ENCODE measurements at regions not wholly inside any gene's neighbourhood (a gene's known extent, or its start where the extent isn't known, plus 50 kb on each side); places are given as distances from the start of the nearest gene placed in this dataset.

DNA sequence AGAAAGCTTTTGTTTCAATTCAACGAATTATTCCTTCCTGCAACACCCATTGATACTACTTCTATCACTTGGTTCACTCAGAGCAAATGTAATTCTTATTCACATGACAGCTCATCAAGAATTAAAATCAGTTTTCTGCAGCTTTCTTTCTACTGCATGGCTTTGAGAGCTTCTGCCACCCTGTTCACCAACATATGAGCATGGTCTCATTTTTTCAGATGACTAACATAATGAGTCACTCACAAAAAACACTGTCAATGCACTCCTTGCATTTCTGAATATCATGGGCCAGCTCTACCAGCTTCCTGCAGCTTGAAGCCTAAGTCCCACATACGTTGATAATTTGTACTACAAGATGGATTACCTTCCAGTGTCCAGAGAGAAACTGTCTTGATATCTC lies 342.9 kb downstream of the LRATD1 start:
- no peak for TF ChIP-seq EP300 (IDR thresholded peaks at IDR 0.05; ENCODE audit: borderline replicate concordance)
- TF ChIP-seq EGR1 (IDR thresholded peaks at IDR 0.05) = no peak
- TF ChIP-seq CEBPB (IDR thresholded peaks at IDR 0.05) = no peak
- TF ChIP-seq ZBTB7A (IDR thresholded peaks at IDR 0.05; ENCODE audit: low read depth) = no peak
- TF ChIP-seq CREB1 (IDR thresholded peaks at IDR 0.05; ENCODE audit: low read depth) = no peak
- TF ChIP-seq TCF12 (IDR thresholded peaks at IDR 0.05; ENCODE audit: low read depth) = no peak
- no peak for TF ChIP-seq YY1 (IDR thresholded peaks at IDR 0.05; ENCODE audit: low read depth)
- no peak for TF ChIP-seq NFIC (IDR thresholded peaks at IDR 0.05)
- TF ChIP-seq, protein P1, sequence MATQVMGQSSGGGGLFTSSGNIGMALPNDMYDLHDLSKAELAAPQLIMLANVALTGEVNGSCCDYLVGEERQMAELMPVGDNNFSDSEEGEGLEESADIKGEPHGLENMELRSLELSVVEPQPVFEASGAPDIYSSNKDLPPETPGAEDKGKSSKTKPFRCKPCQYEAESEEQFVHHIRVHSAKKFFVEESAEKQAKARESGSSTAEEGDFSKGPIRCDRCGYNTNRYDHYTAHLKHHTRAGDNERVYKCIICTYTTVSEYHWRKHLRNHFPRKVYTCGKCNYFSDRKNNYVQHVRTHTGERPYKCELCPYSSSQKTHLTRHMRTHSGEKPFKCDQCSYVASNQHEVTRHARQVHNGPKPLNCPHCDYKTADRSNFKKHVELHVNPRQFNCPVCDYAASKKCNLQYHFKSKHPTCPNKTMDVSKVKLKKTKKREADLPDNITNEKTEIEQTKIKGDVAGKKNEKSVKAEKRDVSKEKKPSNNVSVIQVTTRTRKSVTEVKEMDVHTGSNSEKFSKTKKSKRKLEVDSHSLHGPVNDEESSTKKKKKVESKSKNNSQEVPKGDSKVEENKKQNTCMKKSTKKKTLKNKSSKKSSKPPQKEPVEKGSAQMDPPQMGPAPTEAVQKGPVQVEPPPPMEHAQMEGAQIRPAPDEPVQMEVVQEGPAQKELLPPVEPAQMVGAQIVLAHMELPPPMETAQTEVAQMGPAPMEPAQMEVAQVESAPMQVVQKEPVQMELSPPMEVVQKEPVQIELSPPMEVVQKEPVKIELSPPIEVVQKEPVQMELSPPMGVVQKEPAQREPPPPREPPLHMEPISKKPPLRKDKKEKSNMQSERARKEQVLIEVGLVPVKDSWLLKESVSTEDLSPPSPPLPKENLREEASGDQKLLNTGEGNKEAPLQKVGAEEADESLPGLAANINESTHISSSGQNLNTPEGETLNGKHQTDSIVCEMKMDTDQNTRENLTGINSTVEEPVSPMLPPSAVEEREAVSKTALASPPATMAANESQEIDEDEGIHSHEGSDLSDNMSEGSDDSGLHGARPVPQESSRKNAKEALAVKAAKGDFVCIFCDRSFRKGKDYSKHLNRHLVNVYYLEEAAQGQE (IDR thresholded peaks at IDR 0.05; ENCODE audit: low read depth) = no peak
- no peak for TF ChIP-seq FOXM1 (IDR thresholded peaks at IDR 0.05; ENCODE audit: borderline replicate concordance, low read depth)
- TF ChIP-seq, protein P2, sequence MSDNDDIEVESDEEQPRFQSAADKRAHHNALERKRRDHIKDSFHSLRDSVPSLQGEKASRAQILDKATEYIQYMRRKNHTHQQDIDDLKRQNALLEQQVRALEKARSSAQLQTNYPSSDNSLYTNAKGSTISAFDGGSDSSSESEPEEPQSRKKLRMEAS (IDR thresholded peaks at IDR 0.05) = no peak
- no peak for TF ChIP-seq RAD21 (IDR thresholded peaks at IDR 0.05; ENCODE audit: low read depth)
